K562 (cell line): ENCODE measurements at regions not wholly inside any gene's neighbourhood (a gene's known extent, or its start where the extent isn't known, plus 50 kb on each side); places are given as distances from the start of the nearest gene placed in this dataset.

Experiments used
- ATAC-seq: fragments of 200-7000 bp; cut with Tn5 transposase; 3 replicates; pipeline ENCODE4 v1.9.1; 2020; ENCODE audit warnings: moderate library complexity
- BruUV-seq: library from RNA; stranded (reverse); fragments of 400-500 nt; replicated peaks from 2 replicates; lab custom pipeline; 2021; lab: Mats Ljungman, UMichigan
- CTCF ChIA-PET: fragments of 300-600 bp; formaldehyde crosslinking; extraction: SDS; loops from one replicate; lab custom pipeline; 2021; ENCODE audit warnings: low intra/inter-chr PET ratio; lab: Yijun Ruan, JAX
- POLR2A ChIA-PET: fragments of 300-600, 350-650 bp; sonication (Branson Sonifier 250); formaldehyde crosslinking; extraction: SDS; loops from one replicate; lab custom pipeline; 2021; ENCODE audit warnings: antibody characterized with exemption, inconsistent platforms; lab: Yijun Ruan, JAX
- DNase-seq, 4 experiments: peaks; one replicate each; pipeline versions ENCODE4 v3.0.0 to v3.0.0-alpha.2; 2011 to 2018; ENCODE audit warnings: low spot score in 3 of 4, mixed read lengths in 3 of 4; ENCODE audit errors: extremely low read depth in 1 of 4
- FAIRE-seq: peaks from 2 replicates; lab custom pipeline; 2011; peaks lifted over from hg19 to GRCh38; lab: Jason Lieb, UNC
- H2AFZ ChIP-seq: 2 replicates; pipeline ENCODE4 v1.6.0; 2011; ENCODE audit warnings: low read depth, low read length, control low read depth, inconsistent platforms
- H3K27ac ChIP-seq: fragments of 200-600 bp; 3 replicates; pipeline ENCODE4 v1.8.0; 2011; ENCODE audit warnings: low read depth, mild to moderate bottlenecking, control low read depth, inconsistent platforms, low read length, moderate library complexity, mixed read lengths; ENCODE audit errors: extremely low read depth
- H3K27me3 ChIP-seq, 2 experiments: fragments of 300-600 bp in 1 of 2; 2 replicates in 1 of 2; 3 replicates in 1 of 2; pipeline versions ENCODE4 v1.6.0 to v1.8.0; 2011; ENCODE audit warnings: inconsistent platforms in 2 of 2, low read length in 2 of 2, mild to moderate bottlenecking in 1 of 2, mixed read lengths in 1 of 2, moderate library complexity in 1 of 2; ENCODE audit not compliant: control insufficient read depth in 2 of 2, insufficient read depth in 2 of 2
- H3K36me3 ChIP-seq: fragments of 300-600 bp; 3 replicates; pipeline ENCODE4 v1.8.0; 2011; ENCODE audit warnings: mild to moderate bottlenecking, low read length, inconsistent platforms; ENCODE audit not compliant: control insufficient read depth, insufficient read depth
- H3K4me1 ChIP-seq, 2 experiments: fragments of 200-600 bp in 1 of 2; replicated peaks in 1 of 2; 2 replicates in 1 of 2; 3 replicates in 1 of 2; pipeline versions ENCODE4 v1.5.1 to v1.8.0; 2011; ENCODE audit warnings: inconsistent platforms in 2 of 2, low read length in 2 of 2, mild to moderate bottlenecking in 1 of 2, mixed read lengths in 1 of 2, moderate library complexity in 1 of 2; ENCODE audit not compliant: control insufficient read depth in 2 of 2, insufficient read depth in 2 of 2
- H3K4me2 ChIP-seq: 2 replicates; pipeline ENCODE4 v1.6.1; 2011; ENCODE audit warnings: low read length, control low read depth, inconsistent platforms, mixed read lengths; ENCODE audit not compliant: insufficient read depth
- H3K4me3 ChIP-seq: fragments of 200-600 bp; sonication (generic), shearing (Covaris generic); 2 replicates; pipeline ENCODE4 v1.5.1; 2016; ENCODE audit warnings: control low read depth, inconsistent platforms
- H3K79me2 ChIP-seq: fragments of 200-600 bp; 3 replicates; pipeline ENCODE4 v1.8.0; 2011; ENCODE audit warnings: low read length, inconsistent platforms; ENCODE audit not compliant: control insufficient read depth, insufficient read depth
- H3K9ac ChIP-seq, 2 experiments: 2 replicates each; pipeline versions ENCODE4 v1.6.0 to v1.6.1; 2011; ENCODE audit warnings: low read depth in 2 of 2, low read length in 2 of 2, control low read depth in 1 of 2, inconsistent platforms in 1 of 2, mild to moderate bottlenecking in 1 of 2, mixed read lengths in 1 of 2; ENCODE audit not compliant: insufficient read depth in 1 of 2
- H3K9me1 ChIP-seq: one replicate; pipeline ENCODE4 v1.6.0; 2011; ENCODE audit warnings: inconsistent platforms, mild to moderate bottlenecking, low read length, moderate library complexity; ENCODE audit not compliant: control insufficient read depth, insufficient read depth
- H3K9me3 ChIP-seq: replicated peaks from 2 replicates; pipeline ENCODE4 v1.5.1; 2011; ENCODE audit warnings: low read depth, low read length, inconsistent platforms; ENCODE audit not compliant: control insufficient read depth, insufficient read depth
- H4K20me1 ChIP-seq: replicated peaks from 2 replicates; pipeline ENCODE4 v1.6.1; 2011; ENCODE audit warnings: low read length, inconsistent platforms, mixed read lengths; ENCODE audit not compliant: control insufficient read depth, insufficient read depth
- FOXJ2 ChIP-seq: fragments of 200-800 bp; sonication (Bioruptor generic); IDR thresholded peaks from 2 replicates; pipeline ENCODE4 v1.6.1; 2016; ENCODE audit warnings: missing genetic modification characterization, missing compliant biosample characterization
- ZNF639 ChIP-seq, 2 experiments: fragments of 200-800 bp in 1 of 2; sonication (Bioruptor generic) in 1 of 2; sonication (generic) in 1 of 2; formaldehyde crosslinking in 1 of 2; IDR thresholded peaks in 1 of 2; conservative IDR thresholded peaks in 1 of 2; 2 replicates each; pipeline versions ENCODE4 v1.5.0 to v1.6.1; 2016 to 2020; ENCODE audit warnings: missing compliant biosample characterization in 1 of 2, missing genetic modification characterization in 1 of 2, missing genetic modification reagents in 1 of 2
- WGBS: fragments of 100-300 bp; shearing (Covaris generic); methylation state at CpG from one replicate; pipeline ENCODE4 v1.1.6; 2016; ENCODE audit warnings: low coverage, mixed read lengths; ENCODE audit not compliant: insufficient coverage; ENCODE audit errors: missing lambda C conversion rate; 5-methylcytosine and 5-hydroxymethylcytosine counted together
- in situ Hi-C: fragments of 300-500 bp; cut with MboI; formaldehyde crosslinking; loops from 4 replicates; pipeline ENCODE4 v1.15.0; 2018; ENCODE audit warnings: inconsistent platforms, mixed read lengths
- intact Hi-C: fragments of 100-400 bp; cut with micrococcal nuclease; formaldehyde crosslinking; loops from 2 replicates; pipeline ENCODE4 v1.14.2; 2022
- TF ChIP-seq, protein P1 (sequence below): fragments of 200-800 bp; sonication (Bioruptor generic); IDR thresholded peaks from 2 replicates; pipeline ENCODE4 v1.6.1; 2016; ENCODE audit warnings: missing genetic modification characterization, missing compliant biosample characterization
- TF ChIP-seq, protein P2 (sequence below): fragments of 250-450 bp; sonication (Bioruptor Pico); IDR thresholded peaks from 2 replicates; pipeline ENCODE4 v1.6.1; 2021; ENCODE audit warnings: mild to moderate bottlenecking

- TF ChIP-seq, protein P1, sequence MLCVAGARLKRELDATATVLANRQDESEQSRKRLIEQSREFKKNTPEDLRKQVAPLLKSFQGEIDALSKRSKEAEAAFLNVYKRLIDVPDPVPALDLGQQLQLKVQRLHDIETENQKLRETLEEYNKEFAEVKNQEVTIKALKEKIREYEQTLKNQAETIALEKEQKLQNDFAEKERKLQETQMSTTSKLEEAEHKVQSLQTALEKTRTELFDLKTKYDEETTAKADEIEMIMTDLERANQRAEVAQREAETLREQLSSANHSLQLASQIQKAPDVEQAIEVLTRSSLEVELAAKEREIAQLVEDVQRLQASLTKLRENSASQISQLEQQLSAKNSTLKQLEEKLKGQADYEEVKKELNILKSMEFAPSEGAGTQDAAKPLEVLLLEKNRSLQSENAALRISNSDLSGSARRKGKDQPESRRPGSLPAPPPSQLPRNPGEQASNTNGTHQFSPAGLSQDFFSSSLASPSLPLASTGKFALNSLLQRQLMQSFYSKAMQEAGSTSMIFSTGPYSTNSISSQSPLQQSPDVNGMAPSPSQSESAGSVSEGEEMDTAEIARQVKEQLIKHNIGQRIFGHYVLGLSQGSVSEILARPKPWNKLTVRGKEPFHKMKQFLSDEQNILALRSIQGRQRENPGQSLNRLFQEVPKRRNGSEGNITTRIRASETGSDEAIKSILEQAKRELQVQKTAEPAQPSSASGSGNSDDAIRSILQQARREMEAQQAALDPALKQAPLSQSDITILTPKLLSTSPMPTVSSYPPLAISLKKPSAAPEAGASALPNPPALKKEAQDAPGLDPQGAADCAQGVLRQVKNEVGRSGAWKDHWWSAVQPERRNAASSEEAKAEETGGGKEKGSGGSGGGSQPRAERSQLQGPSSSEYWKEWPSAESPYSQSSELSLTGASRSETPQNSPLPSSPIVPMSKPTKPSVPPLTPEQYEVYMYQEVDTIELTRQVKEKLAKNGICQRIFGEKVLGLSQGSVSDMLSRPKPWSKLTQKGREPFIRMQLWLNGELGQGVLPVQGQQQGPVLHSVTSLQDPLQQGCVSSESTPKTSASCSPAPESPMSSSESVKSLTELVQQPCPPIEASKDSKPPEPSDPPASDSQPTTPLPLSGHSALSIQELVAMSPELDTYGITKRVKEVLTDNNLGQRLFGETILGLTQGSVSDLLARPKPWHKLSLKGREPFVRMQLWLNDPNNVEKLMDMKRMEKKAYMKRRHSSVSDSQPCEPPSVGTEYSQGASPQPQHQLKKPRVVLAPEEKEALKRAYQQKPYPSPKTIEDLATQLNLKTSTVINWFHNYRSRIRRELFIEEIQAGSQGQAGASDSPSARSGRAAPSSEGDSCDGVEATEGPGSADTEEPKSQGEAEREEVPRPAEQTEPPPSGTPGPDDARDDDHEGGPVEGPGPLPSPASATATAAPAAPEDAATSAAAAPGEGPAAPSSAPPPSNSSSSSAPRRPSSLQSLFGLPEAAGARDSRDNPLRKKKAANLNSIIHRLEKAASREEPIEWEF (CRISPR knock-in tag): no peak
- TF ChIP-seq, all 486 proteins: peak for 2
Observed at GRCh38 chr15:62403164-62403809, 238.2 kb upstream of the C2CD4B start (continued).

DNA sequence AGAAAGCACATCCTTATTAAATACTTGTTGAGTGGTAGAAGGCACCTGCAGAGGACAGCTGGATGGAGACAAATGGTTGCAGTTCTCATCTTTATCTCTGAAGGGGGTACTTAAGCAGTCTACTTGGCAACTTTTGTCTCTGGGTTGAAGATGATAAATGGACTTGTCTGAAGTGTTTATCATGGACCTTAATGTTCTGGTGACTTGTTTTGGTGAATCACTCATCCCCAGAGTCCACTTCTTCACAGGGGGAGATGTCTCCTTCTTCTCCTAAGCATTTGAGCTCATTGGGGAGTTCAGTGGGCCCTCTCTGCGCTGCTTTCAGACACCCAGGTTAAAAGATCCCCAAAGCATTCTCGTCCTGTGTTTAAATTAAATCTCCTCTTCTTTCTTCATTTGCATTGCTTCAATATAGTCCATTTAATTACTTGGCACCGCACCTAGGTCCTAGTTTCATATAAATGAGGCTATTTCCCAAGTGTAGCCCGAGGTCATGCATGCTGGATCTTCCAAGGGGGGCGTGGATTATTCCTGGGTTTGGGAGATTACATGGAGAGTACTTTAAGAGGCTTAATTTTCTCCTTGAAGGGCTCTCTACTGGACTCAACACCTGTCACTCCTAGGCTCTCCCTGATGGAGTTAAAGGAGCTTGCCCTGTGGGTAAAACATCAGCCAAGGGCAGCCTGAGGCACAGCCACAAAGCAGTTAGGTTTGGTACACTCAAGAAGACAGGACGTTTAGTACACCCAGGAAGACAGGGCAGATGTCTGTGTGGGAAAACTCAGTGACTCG lies 239.3 kb upstream of the C2CD4B start:
- intact Hi-C loops (no loop called here), in situ Hi-C loops (no loop called here)
- Histone ChIP-seq H3K9me1 (no peaks in the 10 kb centered on the region), H3K27ac (no peak overlapping the region), H3K4me1 (no peaks in the 10 kb centered on the region), H3K27me3 (peaks cover 0 to 15% of the 10 kb centered on the region in 2 experiments; a peak in 2 of 5 replicates), H2AFZ (no peak overlapping the region), H3K9ac (no peak overlapping the region), H4K20me1 (no peaks in the 10 kb centered on the region), H3K79me2 (no peaks in the 10 kb centered on the region), H3K4me2 (no peak overlapping the region), H3K9me3 (no peaks in the 10 kb centered on the region), H3K36me3 (no peaks in the 10 kb centered on the region), H3K4me3 (no peak overlapping the region)
- CTCF ChIA-PET: no interaction called here
- BruUV-seq: no TSS peak
- no peak for DNase-seq
- no peak for FAIRE-seq
- 0% methylated on average over 7 of the region's 7 CpGs for WGBS
- ATAC-seq: no peak
- POLR2A ChIA-PET: interaction anchor here (1.2 kb wide), 1 partner anchor 13 kb away, joined by 3 read pairs; no protein-coding TSS in a partner anchor
- TF ChIP-seq FOXJ2 (tag) (no peak), ZNF639 (CRISPR knock-in tag; conservative IDR thresholded peaks at IDR 0.05 in 1 of 2, IDR thresholded peaks at IDR 0.05 in 1 of 2) (no peak)
- TF ChIP-seq, protein P2, sequence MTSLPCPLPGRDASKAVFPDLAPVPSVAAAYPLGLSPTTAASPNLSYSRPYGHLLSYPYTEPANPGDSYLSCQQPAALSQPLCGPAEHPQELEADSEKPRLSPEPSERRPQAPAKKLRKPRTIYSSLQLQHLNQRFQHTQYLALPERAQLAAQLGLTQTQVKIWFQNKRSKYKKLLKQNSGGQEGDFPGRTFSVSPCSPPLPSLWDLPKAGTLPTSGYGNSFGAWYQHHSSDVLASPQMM (CRISPR knock-in tag): no peak
